CD4-positive, alpha-beta T cell treated with Interleukin-1 beta for 1 hour (primary cell): ENCODE measurements at regions not wholly inside any gene's neighbourhood (a gene's known extent, or its start where the extent isn't known, plus 50 kb on each side); places are given as distances from the start of the nearest gene placed in this dataset.

Experiments
- DNase-seq, 2 donors: peaks; one replicate each; pipeline ENCODE4 v3.0.0-alpha.2; 2020 to 2022

- no peak for DNase-seq
These were observed 437.4 kb upstream of the POU3F3 start for GRCh38 chr2:104416339-104417000.

- DNase-seq = no peak
These were observed 433.5 kb upstream of the POU3F3 start for GRCh38 chr2:104420420-104420819.

- no peak for DNase-seq
These were observed 433.0 kb upstream of the POU3F3 start for GRCh38 chr2:104420953-104421352.

GRCh38 chr2:104425850-104426595, 427.9 kb upstream of the POU3F3 start:
- DNase-seq = no peak

GRCh38 chr2:104428155-104428554, 425.8 kb upstream of the POU3F3 start:
- DNase-seq = no peak

GRCh38 chr2:104429639-104430358, 424.1 kb upstream of the POU3F3 start:
- DNase-seq = no peak

GRCh38 chr2:104430359-104430740, 423.6 kb upstream of the POU3F3 start:
- no peak for DNase-seq

GRCh38 chr2:104430852-104431251, 423.1 kb upstream of the POU3F3 start:
- DNase-seq = no peak

- no peak for DNase-seq
These were observed 422.2 kb upstream of the POU3F3 start for GRCh38 chr2:104431701-104432121.

- no peak for DNase-seq
These were observed 421.5 kb upstream of the POU3F3 start for GRCh38 chr2:104432401-104432800.

GRCh38 chr2:104432991-104433390, 420.9 kb upstream of the POU3F3 start:
- DNase-seq = no peak

GRCh38 chr2:104433657-104434056, 420.3 kb upstream of the POU3F3 start:
- DNase-seq = no peak

GRCh38 chr2:104434318-104434792, 419.6 kb upstream of the POU3F3 start:
- no peak for DNase-seq

- DNase-seq = no peak
These were observed 418.9 kb upstream of the POU3F3 start for GRCh38 chr2:104434966-104435365.

GRCh38 chr2:104438481-104438880, 415.4 kb upstream of the POU3F3 start:
- DNase-seq = no peak

- peak in 1 of 2 donors; percentile 34 for DNase-seq
These were observed 410.8 kb upstream of the POU3F3 start for GRCh38 chr2:104443145-104443544.

- DNase-seq = no peak
These were observed 409.5 kb upstream of the POU3F3 start for GRCh38 chr2:104444392-104444791.

GRCh38 chr2:104444889-104445288, 409.0 kb upstream of the POU3F3 start:
- no peak for DNase-seq

- DNase-seq = no peak
These were observed 406.0 kb upstream of the POU3F3 start for GRCh38 chr2:104447831-104448434.

GRCh38 chr2:104448661-104449440, 405.1 kb upstream of the POU3F3 start:
- no peak for DNase-seq

GRCh38 chr2:104452558-104452957, 401.4 kb upstream of the POU3F3 start:
- no peak for DNase-seq

- no peak for DNase-seq
These were observed 391.2 kb upstream of the POU3F3 start for GRCh38 chr2:104462731-104463130.
